ENCODE measurements at regions not wholly inside any gene's neighbourhood (a gene's known extent, or its start where the extent isn't known, plus 50 kb on each side); places are given as distances from the start of the nearest gene placed in this dataset.

DNA sequence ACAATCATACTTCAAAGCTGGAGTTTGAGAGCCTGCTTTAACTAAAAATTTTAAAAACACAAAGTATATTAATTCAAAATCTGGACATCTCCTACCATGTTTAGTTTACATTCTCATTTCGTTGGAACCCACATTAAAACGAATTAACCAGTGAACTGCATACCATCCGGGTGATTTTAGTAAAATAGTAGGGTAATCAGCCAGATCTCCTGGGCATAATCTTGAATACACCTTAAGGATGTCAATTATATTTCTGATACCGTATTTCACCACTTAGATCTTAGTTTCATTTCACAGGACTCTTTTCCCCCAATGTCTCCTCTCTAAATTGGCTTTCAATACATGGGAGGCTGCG, 175.6 kb upstream of the PFKP start:
- Histone ChIP-seq H3F3A (ENCODE audit: insufficient read depth) (no peaks in the 10 kb centered on the region), H3K9me3 (ENCODE audit: insufficient read depth, low read length) (no peaks in the 10 kb centered on the region), H4K20me1 (ENCODE audit: low read depth, low read length) (no peaks in the 10 kb centered on the region), H3K36me3 (ENCODE audit: low read length) (no peaks in the 10 kb centered on the region), H3K4me2 (ENCODE audit: low read depth, low read length, poor library complexity, severe bottlenecking) (no peak overlapping the region), H3K27me3 (ENCODE audit: low read length) (no peaks in the 10 kb centered on the region), H3K9me2 (replicated peaks; ENCODE audit: insufficient read depth, low read length) (no peaks in the 10 kb centered on the region), H3K4me3 (ENCODE audit: insufficient read depth, low read length, poor library complexity, severe bottlenecking) (no peak overlapping the region), H2AFZ (ENCODE audit: low read depth, low read length, severe bottlenecking) (no peak overlapping the region), H3K9ac (ENCODE audit: low read length) (no peak overlapping the region), H3K27ac (ENCODE audit: low read depth, low read length) (no peak overlapping the region), H3K79me2 (ENCODE audit: insufficient read depth, low read length) (no peaks in the 10 kb centered on the region)
- TF ChIP-seq, protein P1, sequence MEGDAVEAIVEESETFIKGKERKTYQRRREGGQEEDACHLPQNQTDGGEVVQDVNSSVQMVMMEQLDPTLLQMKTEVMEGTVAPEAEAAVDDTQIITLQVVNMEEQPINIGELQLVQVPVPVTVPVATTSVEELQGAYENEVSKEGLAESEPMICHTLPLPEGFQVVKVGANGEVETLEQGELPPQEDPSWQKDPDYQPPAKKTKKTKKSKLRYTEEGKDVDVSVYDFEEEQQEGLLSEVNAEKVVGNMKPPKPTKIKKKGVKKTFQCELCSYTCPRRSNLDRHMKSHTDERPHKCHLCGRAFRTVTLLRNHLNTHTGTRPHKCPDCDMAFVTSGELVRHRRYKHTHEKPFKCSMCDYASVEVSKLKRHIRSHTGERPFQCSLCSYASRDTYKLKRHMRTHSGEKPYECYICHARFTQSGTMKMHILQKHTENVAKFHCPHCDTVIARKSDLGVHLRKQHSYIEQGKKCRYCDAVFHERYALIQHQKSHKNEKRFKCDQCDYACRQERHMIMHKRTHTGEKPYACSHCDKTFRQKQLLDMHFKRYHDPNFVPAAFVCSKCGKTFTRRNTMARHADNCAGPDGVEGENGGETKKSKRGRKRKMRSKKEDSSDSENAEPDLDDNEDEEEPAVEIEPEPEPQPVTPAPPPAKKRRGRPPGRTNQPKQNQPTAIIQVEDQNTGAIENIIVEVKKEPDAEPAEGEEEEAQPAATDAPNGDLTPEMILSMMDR (IDR thresholded peaks at IDR 0.05; ENCODE audit: insufficient read depth, low read length, poor library complexity, severe bottlenecking), result no peak
- no peak for TF ChIP-seq EZH2phosphoT487 (conservative IDR thresholded peaks at IDR 0.05; ENCODE audit: low read length)

DNA sequence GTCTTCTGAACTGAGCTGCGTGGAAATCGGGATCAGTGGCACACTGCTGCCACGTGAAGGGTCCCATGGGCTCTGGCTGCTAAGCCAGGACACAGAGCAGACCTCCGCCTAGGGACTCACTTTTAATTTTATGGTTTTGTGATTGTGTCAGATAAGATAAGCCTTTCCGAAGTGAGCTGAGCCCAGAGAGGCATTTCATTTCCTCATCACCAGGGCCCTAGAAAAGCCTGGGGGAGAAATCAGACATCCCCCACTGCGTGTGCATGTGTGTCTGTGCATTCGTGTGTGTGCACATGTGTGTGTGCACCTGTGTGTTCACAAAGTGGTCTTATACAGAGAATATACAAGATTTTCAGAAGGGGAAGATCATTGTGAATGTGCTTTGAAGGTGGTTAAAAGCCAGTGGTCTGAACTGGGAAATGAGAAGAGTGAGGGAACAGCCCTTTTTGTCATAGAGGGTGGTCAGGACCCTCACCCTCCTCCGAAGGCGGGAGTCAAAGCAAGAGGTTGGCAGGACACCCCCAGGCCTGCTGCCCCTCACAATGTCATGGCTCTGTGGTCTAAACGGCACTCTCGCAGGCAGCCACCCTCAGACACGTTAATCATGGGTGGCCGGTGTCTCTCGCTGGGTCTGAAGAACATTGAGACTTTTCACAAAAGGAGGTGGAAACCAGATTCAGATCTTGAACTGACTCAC, 176.1 kb upstream of the PFKP start:
- Histone ChIP-seq H3K36me3 (ENCODE audit: low read length) (no peaks in the 10 kb centered on the region), H3K9me3 (ENCODE audit: insufficient read depth, low read length) (no peaks in the 10 kb centered on the region), H2AFZ (ENCODE audit: low read depth, low read length, severe bottlenecking) (no peak overlapping the region), H3K9me2 (replicated peaks; ENCODE audit: insufficient read depth, low read length) (no peaks in the 10 kb centered on the region), H3K27me3 (ENCODE audit: low read length) (no peaks in the 10 kb centered on the region), H3K4me2 (ENCODE audit: low read depth, low read length, poor library complexity, severe bottlenecking) (no peak overlapping the region), H3K9ac (ENCODE audit: low read length) (no peak overlapping the region), H4K20me1 (ENCODE audit: low read depth, low read length) (no peaks in the 10 kb centered on the region), H3K79me2 (ENCODE audit: insufficient read depth, low read length) (no peaks in the 10 kb centered on the region), H3K4me3 (ENCODE audit: insufficient read depth, low read length, poor library complexity, severe bottlenecking) (no peak overlapping the region), H3K27ac (ENCODE audit: low read depth, low read length) (no peak overlapping the region), H3F3A (ENCODE audit: insufficient read depth) (no peaks in the 10 kb centered on the region)
- no peak for TF ChIP-seq EZH2phosphoT487 (conservative IDR thresholded peaks at IDR 0.05; ENCODE audit: low read length)
- TF ChIP-seq, protein P1 (IDR thresholded peaks at IDR 0.05; ENCODE audit: insufficient read depth, low read length, poor library complexity, severe bottlenecking), result no peak

DNA sequence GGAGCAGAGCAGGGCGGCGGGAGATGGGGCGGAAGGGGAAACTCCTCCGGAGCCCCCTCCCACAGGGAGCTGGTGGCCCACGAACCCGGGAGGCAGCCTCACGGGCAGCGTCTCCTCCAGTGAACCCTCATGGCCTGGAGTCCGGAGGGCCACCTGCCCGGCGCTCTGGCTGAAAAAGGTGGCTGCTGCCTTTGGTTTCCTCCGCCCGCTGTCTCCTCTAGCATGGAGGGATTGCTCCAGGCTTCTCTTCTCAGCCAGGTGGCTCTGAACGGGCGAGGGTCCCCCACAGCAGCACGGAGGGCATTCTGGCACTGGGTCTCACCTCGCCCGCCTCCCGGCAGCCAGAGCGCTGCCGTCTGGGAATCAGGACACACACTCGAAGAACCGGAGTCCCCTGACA, 177.3 kb upstream of the PFKP start:
- Histone ChIP-seq H3K27me3 (ENCODE audit: low read length) (no peaks in the 10 kb centered on the region), H3K4me2 (ENCODE audit: low read depth, low read length, poor library complexity, severe bottlenecking) (no peak overlapping the region), H3K9me2 (replicated peaks; ENCODE audit: insufficient read depth, low read length) (no peaks in the 10 kb centered on the region), H3F3A (ENCODE audit: insufficient read depth) (no peaks in the 10 kb centered on the region), H4K20me1 (ENCODE audit: low read depth, low read length) (no peaks in the 10 kb centered on the region), H3K4me3 (ENCODE audit: insufficient read depth, low read length, poor library complexity, severe bottlenecking) (no peak overlapping the region), H3K9ac (ENCODE audit: low read length) (no peak overlapping the region), H3K36me3 (ENCODE audit: low read length) (no peaks in the 10 kb centered on the region), H3K9me3 (ENCODE audit: insufficient read depth, low read length) (no peaks in the 10 kb centered on the region), H3K79me2 (ENCODE audit: insufficient read depth, low read length) (no peaks in the 10 kb centered on the region), H2AFZ (ENCODE audit: low read depth, low read length, severe bottlenecking) (no peak overlapping the region), H3K27ac (ENCODE audit: low read depth, low read length) (no peak overlapping the region)
- no peak for TF ChIP-seq EZH2phosphoT487 (conservative IDR thresholded peaks at IDR 0.05; ENCODE audit: low read length)
- TF ChIP-seq, protein P1 (IDR thresholded peaks at IDR 0.05; ENCODE audit: insufficient read depth, low read length, poor library complexity, severe bottlenecking), result no peak

Data from SU-DHL-6 (cell line).